ENCODE measurements at regions not wholly inside any gene's neighbourhood (a gene's known extent, or its start where the extent isn't known, plus 50 kb on each side); places are given as distances from the start of the nearest gene placed in this dataset.

GRCh38 chr4:33107814-33108213, 2387.6 kb downstream of the PCDH7 start:
- ATAC-seq (no peak), DNase-seq (ENCODE audit: low read depth, low spot score) (no peak)
- no peaks in the 10 kb centered on the region for H3K4me1 ChIP-seq (ENCODE audit: control insufficient read depth, insufficient read depth, low read length)
- in situ Hi-C loops (cut with HindIII; ENCODE audit: low pct_unique_long_range_greater_than_20kb, low sequenced_read_pairs), result no loop called here
- ChIA-PET CTCF (no interaction called here), POLR2A (no interaction called here)
- BruUV-seq (replicated peaks), result no TSS peak
- no peaks in the 10 kb centered on the region for H3K9me3 ChIP-seq (ENCODE audit: control insufficient read depth, insufficient read depth, low read depth, low read length)
- H3K4me3 ChIP-seq (ENCODE audit: low read depth in 2 of 2, low read length in 2 of 2), result no peak overlapping the region
- TF ChIP-seq CTCF (IDR thresholded peaks at IDR 0.05), result no peak
- H3K36me3 ChIP-seq (ENCODE audit: control insufficient read depth, insufficient read depth, low read length), result no peaks in the 10 kb centered on the region
- no peaks in the 10 kb centered on the region for H3K27me3 ChIP-seq (ENCODE audit: control insufficient read depth, insufficient read depth, low read length)
- no peak overlapping the region for H3K27ac ChIP-seq (ENCODE audit: low read length)
- intact Hi-C loops (cut with micrococcal nuclease; ENCODE audit: unreplicated experiment), result no loop called here

GRCh38 chr4:33111117-33111516, 2390.9 kb downstream of the PCDH7 start:
- intact Hi-C loops (cut with micrococcal nuclease; ENCODE audit: unreplicated experiment) (no loop called here), in situ Hi-C loops (cut with HindIII; ENCODE audit: low pct_unique_long_range_greater_than_20kb, low sequenced_read_pairs) (no loop called here)
- CTCF ChIA-PET, result no interaction called here
- BruUV-seq (replicated peaks), result no TSS peak
- Histone ChIP-seq H3K36me3 (ENCODE audit: control insufficient read depth, insufficient read depth, low read length) (no peaks in the 10 kb centered on the region), H3K27ac (ENCODE audit: low read length) (no peak overlapping the region), H3K9me3 (ENCODE audit: control insufficient read depth, insufficient read depth, low read depth, low read length) (no peaks in the 10 kb centered on the region), H3K27me3 (ENCODE audit: control insufficient read depth, insufficient read depth, low read length) (no peaks in the 10 kb centered on the region), H3K4me3 (ENCODE audit: low read depth in 2 of 2, low read length in 2 of 2) (no peak overlapping the region), H3K4me1 (ENCODE audit: control insufficient read depth, insufficient read depth, low read length) (no peaks in the 10 kb centered on the region)
- DNase-seq (ENCODE audit: low read depth, low spot score) (no peak), ATAC-seq (no peak)
- POLR2A ChIA-PET, result no interaction called here
- TF ChIP-seq SIN3A (IDR thresholded peaks at IDR 0.05; ENCODE audit: borderline replicate concordance, insufficient read depth, low read depth, low read length) (no peak), TCF7L2 (IDR thresholded peaks at IDR 0.05; ENCODE audit: low read depth, low read length) (no peak), POLR2AphosphoS5 (IDR thresholded peaks at IDR 0.05; ENCODE audit: low read depth, low read length) (no peak)

DNA sequence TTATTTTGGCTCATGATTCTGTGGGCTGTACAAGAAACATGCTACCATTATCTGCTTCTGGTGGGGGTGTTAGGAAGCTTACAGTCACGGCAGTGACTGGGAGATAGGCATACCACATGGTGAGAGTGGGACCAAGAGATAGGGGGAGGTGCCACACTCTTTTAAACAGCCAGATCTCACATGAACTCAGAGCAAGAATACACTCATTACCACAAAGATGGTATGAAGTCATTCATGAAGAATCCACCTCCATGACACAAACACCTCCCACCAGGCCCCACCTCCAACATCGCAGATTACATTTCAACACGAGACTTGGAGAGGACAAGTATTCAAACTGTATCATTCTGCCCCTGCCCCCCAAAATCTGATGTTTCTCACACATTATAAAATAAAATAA, 2396.7 kb downstream of the PCDH7 start:
- ATAC-seq, result no peak
- TF ChIP-seq REST (IDR thresholded peaks at IDR 0.05; ENCODE audit: insufficient read depth in 1 of 2, low read depth in 2 of 2, low read length in 1 of 2) (no peak), TCF7L2 (IDR thresholded peaks at IDR 0.05; ENCODE audit: low read depth, low read length) (no peak), POLR2AphosphoS5 (IDR thresholded peaks at IDR 0.05; ENCODE audit: low read depth, low read length) (no peak), SIN3A (IDR thresholded peaks at IDR 0.05; ENCODE audit: borderline replicate concordance, insufficient read depth, low read depth, low read length) (no peak), CTCF (IDR thresholded peaks at IDR 0.05) (no peak)
- no TSS peak for BruUV-seq (replicated peaks)
- no peak overlapping the region for H3K4me3 ChIP-seq (ENCODE audit: low read depth in 2 of 2, low read length in 2 of 2)
- intact Hi-C loops (cut with micrococcal nuclease; ENCODE audit: unreplicated experiment), result no loop called here
- no peaks in the 10 kb centered on the region for H3K27me3 ChIP-seq (ENCODE audit: control insufficient read depth, insufficient read depth, low read length)
- in situ Hi-C loops (cut with HindIII; ENCODE audit: low pct_unique_long_range_greater_than_20kb, low sequenced_read_pairs), result no loop called here
- POLR2A ChIA-PET, result no interaction called here
- no peak for DNase-seq (ENCODE audit: low read depth, low spot score)
- no peak overlapping the region for H3K27ac ChIP-seq (ENCODE audit: low read length)
- CTCF ChIA-PET, result no interaction called here
- H3K36me3 ChIP-seq (ENCODE audit: control insufficient read depth, insufficient read depth, low read length), result no peaks in the 10 kb centered on the region
- H3K9me3 ChIP-seq (ENCODE audit: control insufficient read depth, insufficient read depth, low read depth, low read length), result no peaks in the 10 kb centered on the region
- H3K4me1 ChIP-seq (ENCODE audit: control insufficient read depth, insufficient read depth, low read length), result no peaks in the 10 kb centered on the region

All from Panc1 (cell line).